Panc1 (cell line): ENCODE measurements at regions not wholly inside any gene's neighbourhood (a gene's known extent, or its start where the extent isn't known, plus 50 kb on each side); places are given as distances from the start of the nearest gene placed in this dataset.
"Not testable (repeated sequence)": the region's sequence is repeated elsewhere in the genome, so short reads cannot be mapped to it uniquely, and the experiment has no call there.

Source experiments
- CTCF ChIP-seq: fragments of 450-650 bp; IDR thresholded peaks from 2 replicates; pipeline ENCODE4 v1.5.1; 2017; ENCODE audit warnings: mild to moderate bottlenecking
- POLR2AphosphoS5 ChIP-seq: IDR thresholded peaks from 2 replicates; pipeline ENCODE4 v1.6.1; 2012; ENCODE audit warnings: mild to moderate bottlenecking, low read depth, low read length, moderate library complexity

GRCh38 chr12:9454021-9454420 lies 153.7 kb downstream of the KLRB1 start:
- TF ChIP-seq CTCF, POLR2AphosphoS5: not testable (repeated sequence)
